GM23338 (cell line): ENCODE measurements at regions not wholly inside any gene's neighbourhood (a gene's known extent, or its start where the extent isn't known, plus 50 kb on each side); places are given as distances from the start of the nearest gene placed in this dataset.

Experiments
- ATAC-seq: fragments of 200-7000 bp; cut with Tn5 transposase; 3 replicates; pipeline ENCODE4 v1.9.1; 2020
- DNase-seq: peaks from one replicate; pipeline ENCODE4 v3.0.0-alpha.2; 2015; ENCODE audit warnings: low spot score
- H2AFZ ChIP-seq: fragments of 200-600 bp; sonication (generic); 2 replicates; pipeline ENCODE4 v1.8.0; 2016; ENCODE audit warnings: antibody characterized with exemption, mild to moderate bottlenecking, moderate library complexity
- H3F3A ChIP-seq: fragments of 200-600 bp; sonication (generic); replicated peaks from 2 replicates; pipeline ENCODE4 v1.8.0; 2017; ENCODE audit warnings: antibody characterized with exemption, mixed run types, low read depth
- H3K27ac ChIP-seq: fragments of 200-600 bp; sonication (generic); 2 replicates; pipeline ENCODE4 v1.6.1; 2016; ENCODE audit warnings: low read depth
- H3K27me3 ChIP-seq: fragments of 200-600 bp; sonication (generic); 2 replicates; pipeline ENCODE4 v1.8.0; 2016; ENCODE audit warnings: mild to moderate bottlenecking, mixed run types, moderate library complexity; ENCODE audit not compliant: insufficient read depth
- H3K36me3 ChIP-seq: fragments of 200-600 bp; sonication (generic); 2 replicates; pipeline ENCODE4 v1.8.0; 2016; ENCODE audit warnings: mild to moderate bottlenecking; ENCODE audit not compliant: insufficient read depth
- H3K4me1 ChIP-seq: fragments of 200-600 bp; sonication (generic); 2 replicates; pipeline ENCODE4 v1.8.0; 2016; ENCODE audit warnings: mild to moderate bottlenecking, moderate library complexity; ENCODE audit not compliant: insufficient read depth
- H3K4me2 ChIP-seq: fragments of 200-600 bp; sonication (generic); 2 replicates; pipeline ENCODE4 v1.7.1; 2017; ENCODE audit warnings: mixed run types
- H3K4me3 ChIP-seq: fragments of 200-600 bp; sonication (generic); 2 replicates; pipeline ENCODE4 v1.6.1; 2016; ENCODE audit warnings: mixed run types
- H3K79me2 ChIP-seq: fragments of 200-600 bp; sonication (generic); replicated peaks from 2 replicates; pipeline ENCODE4 v1.8.0; 2017; ENCODE audit warnings: mild to moderate bottlenecking; ENCODE audit not compliant: insufficient read depth
- H3K9me2 ChIP-seq: fragments of 200-600 bp; sonication (generic); 2 replicates; pipeline ENCODE4 v1.8.0; 2017; ENCODE audit not compliant: insufficient read depth
- H4K20me1 ChIP-seq: fragments of 200-600 bp; sonication (generic); replicated peaks from 2 replicates; pipeline ENCODE4 v1.8.0; 2017; ENCODE audit warnings: mild to moderate bottlenecking; ENCODE audit not compliant: insufficient read depth
- H3K27ac Mint-ChIP-seq: 2 replicates; pipeline ENCODE4 v1.8.0; 2020; ENCODE audit warnings: inconsistent platforms, mild to moderate bottlenecking, moderate library complexity, mixed read lengths
- H3K27me3 Mint-ChIP-seq: 3 replicates; pipeline ENCODE4 v1.8.0; 2022; ENCODE audit warnings: low read depth, mild to moderate bottlenecking, moderate library complexity, mixed read lengths, inconsistent platforms; ENCODE audit not compliant: insufficient read depth, poor library complexity
- H3K36me3 Mint-ChIP-seq: 3 replicates; pipeline ENCODE4 v1.8.0; 2021; ENCODE audit warnings: low read depth, mild to moderate bottlenecking, inconsistent platforms, moderate library complexity, mixed read lengths
- H3K4me1 Mint-ChIP-seq: 3 replicates; pipeline ENCODE4 v1.8.0; 2020; ENCODE audit warnings: mild to moderate bottlenecking, inconsistent platforms, mixed read lengths
- H3K4me3 Mint-ChIP-seq: 3 replicates; pipeline ENCODE4 v1.8.0; 2021; ENCODE audit warnings: moderate library complexity, mild to moderate bottlenecking, inconsistent platforms, mixed read lengths
- H3K9me3 Mint-ChIP-seq: 3 replicates; pipeline ENCODE4 v1.8.0; 2020; ENCODE audit warnings: moderate library complexity, mild to moderate bottlenecking, inconsistent platforms, mixed read lengths
- CREB1 ChIP-seq: fragments of 250-450 bp; sonication (Bioruptor Pico); IDR thresholded peaks from 2 replicates; pipeline ENCODE4 v1.5.0; 2020; ENCODE audit warnings: low read depth, mild to moderate bottlenecking, moderate library complexity
- EZH2 ChIP-seq: fragments of 200-600 bp; sonication (generic); IDR thresholded peaks from one replicate; pipeline ENCODE4 v1.8.0; 2017; ENCODE audit warnings: antibody characterized with exemption, mild to moderate bottlenecking, low read depth; ENCODE audit not compliant: unreplicated experiment
- EZH2phosphoT487 ChIP-seq: fragments of 200-600 bp; sonication (generic); IDR thresholded peaks from one replicate; pipeline ENCODE4 v1.8.1; 2018; ENCODE audit warnings: antibody characterized with exemption; ENCODE audit not compliant: unreplicated experiment
- JUNB ChIP-seq: IDR thresholded peaks from one replicate; pipeline ENCODE4 v1.6.1; 2016; ENCODE audit warnings: antibody characterized with exemption; ENCODE audit not compliant: unreplicated experiment
- NANOG ChIP-seq: IDR thresholded peaks from 2 replicates; pipeline ENCODE4 v1.6.1; 2016; ENCODE audit warnings: antibody characterized with exemption, borderline replicate concordance
- ZNF114 ChIP-seq: fragments of 250-450 bp; sonication (Bioruptor Pico); IDR thresholded peaks from 2 replicates; pipeline ENCODE4 v1.5.0; 2020; ENCODE audit warnings: mild to moderate bottlenecking, moderate library complexity
- ZNF331 ChIP-seq: fragments of 250-450 bp; sonication (Bioruptor Pico); IDR thresholded peaks from 2 replicates; pipeline ENCODE4 v1.5.0; 2020; ENCODE audit warnings: low read depth, mild to moderate bottlenecking, moderate library complexity
- TF ChIP-seq, protein P1 (sequence below), 2 experiments: fragments of 200-600 bp in 1 of 2; sonication (generic) in 1 of 2; conservative IDR thresholded peaks; 2 replicates each; pipeline versions ENCODE4 v1.5.1 to v1.6.1; 2016 to 2017; ENCODE audit warnings: antibody characterized with exemption in 2 of 2, low read depth in 2 of 2, mild to moderate bottlenecking in 2 of 2, moderate library complexity in 1 of 2
- TF ChIP-seq, protein P2 (sequence below): fragments of 250-450 bp; sonication (Bioruptor Pico); IDR thresholded peaks from 2 replicates; pipeline ENCODE4 v1.5.0; 2020; ENCODE audit warnings: mild to moderate bottlenecking, moderate library complexity

DNA sequence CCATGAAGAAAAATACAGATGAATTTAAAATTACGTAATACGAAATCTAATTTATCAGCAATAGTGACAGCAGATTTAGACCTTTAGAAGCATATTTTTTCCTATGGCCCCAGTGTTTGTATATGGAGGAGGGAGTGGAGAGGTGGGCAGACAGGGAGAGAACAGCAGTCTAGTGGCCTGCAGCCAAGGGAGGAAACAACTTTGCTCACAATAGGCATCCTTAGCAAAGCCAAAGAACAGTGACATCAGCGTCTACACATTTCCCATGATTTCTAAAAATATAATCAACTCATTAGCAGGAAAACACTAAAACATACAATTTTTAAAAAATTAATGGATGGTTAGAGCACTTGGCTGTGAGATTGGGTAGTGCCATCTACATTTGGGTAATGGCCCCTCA lies 622.6 kb upstream of the ATP2B1 start:
- H3K27ac Mint-ChIP-seq: no peak overlapping the region
- no peaks in the 10 kb centered on the region for H3K36me3 Mint-ChIP-seq
- TF ChIP-seq, protein P1, sequence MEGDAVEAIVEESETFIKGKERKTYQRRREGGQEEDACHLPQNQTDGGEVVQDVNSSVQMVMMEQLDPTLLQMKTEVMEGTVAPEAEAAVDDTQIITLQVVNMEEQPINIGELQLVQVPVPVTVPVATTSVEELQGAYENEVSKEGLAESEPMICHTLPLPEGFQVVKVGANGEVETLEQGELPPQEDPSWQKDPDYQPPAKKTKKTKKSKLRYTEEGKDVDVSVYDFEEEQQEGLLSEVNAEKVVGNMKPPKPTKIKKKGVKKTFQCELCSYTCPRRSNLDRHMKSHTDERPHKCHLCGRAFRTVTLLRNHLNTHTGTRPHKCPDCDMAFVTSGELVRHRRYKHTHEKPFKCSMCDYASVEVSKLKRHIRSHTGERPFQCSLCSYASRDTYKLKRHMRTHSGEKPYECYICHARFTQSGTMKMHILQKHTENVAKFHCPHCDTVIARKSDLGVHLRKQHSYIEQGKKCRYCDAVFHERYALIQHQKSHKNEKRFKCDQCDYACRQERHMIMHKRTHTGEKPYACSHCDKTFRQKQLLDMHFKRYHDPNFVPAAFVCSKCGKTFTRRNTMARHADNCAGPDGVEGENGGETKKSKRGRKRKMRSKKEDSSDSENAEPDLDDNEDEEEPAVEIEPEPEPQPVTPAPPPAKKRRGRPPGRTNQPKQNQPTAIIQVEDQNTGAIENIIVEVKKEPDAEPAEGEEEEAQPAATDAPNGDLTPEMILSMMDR (conservative IDR thresholded peaks at IDR 0.05; ENCODE audit: low read depth in 2 of 2): no peak
- Histone ChIP-seq H3K4me3 (no peak overlapping the region), H3K4me2 (no peak overlapping the region), H3K36me3 (no peaks in the 10 kb centered on the region), H3K9me2 (no peaks in the 10 kb centered on the region; the same call in 1 of the 2 replicates), H3K27me3 (peaks cover 7% of the 10 kb centered on the region), H2AFZ (no peak overlapping the region), H4K20me1 (no peaks in the 10 kb centered on the region), H3K27ac (no peak overlapping the region), H3F3A (no peaks in the 10 kb centered on the region), H3K4me1 (no peaks in the 10 kb centered on the region), H3K79me2 (no peaks in the 10 kb centered on the region)
- ATAC-seq (no peak), DNase-seq (no peak)
- H3K4me1 Mint-ChIP-seq: peaks cover 1% of the 10 kb centered on the region
- no peaks in the 10 kb centered on the region for H3K27me3 Mint-ChIP-seq
- H3K4me3 Mint-ChIP-seq: no peak overlapping the region
- no peaks in the 10 kb centered on the region for H3K9me3 Mint-ChIP-seq

DNA sequence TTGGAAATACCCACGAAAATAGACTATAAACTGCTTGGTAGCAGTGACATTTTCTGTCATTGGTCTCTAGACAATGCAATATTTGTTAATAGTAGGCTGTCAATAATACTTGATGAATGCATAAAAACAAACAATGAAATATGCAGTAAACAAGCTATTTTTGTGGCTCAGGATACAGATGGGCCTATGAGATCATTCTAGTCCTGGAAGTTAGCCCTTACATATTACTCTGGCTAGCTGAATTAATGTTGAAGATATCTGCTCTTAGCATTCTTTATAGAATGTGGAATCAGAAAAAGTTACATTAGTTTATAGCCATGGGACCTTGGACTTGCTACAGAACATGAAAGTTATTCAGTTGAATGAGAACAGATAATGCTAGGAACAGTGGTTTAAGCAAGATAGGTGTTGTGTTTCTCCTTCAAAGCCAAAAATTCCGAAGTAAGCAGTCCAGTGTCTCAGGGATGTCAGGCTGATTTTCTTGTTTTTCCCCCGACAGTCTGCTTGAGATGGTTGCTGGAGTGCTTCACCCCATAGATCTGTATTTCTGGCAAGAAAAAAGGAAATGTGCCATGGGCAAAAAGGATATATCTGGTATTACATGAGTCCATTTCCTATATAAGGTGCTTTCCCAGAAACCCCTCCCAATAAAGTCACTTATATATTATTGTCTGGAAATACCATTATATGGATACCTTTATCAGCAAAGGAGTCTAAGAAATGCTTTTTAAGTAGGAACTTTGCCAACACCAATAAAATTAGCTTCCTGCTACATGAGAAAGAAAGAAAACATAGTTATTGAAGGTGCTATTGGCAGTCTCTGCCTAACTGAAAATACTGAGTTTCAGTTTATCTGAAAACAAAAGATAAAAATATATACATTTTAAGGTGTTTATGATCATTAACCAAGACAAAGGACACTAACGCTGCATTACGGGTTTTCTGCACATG lies 619.4 kb upstream of the ATP2B1 start:
- no peaks in the 10 kb centered on the region for H3K27me3 ChIP-seq
- H3K4me1 ChIP-seq: no peaks in the 10 kb centered on the region
- no peaks in the 10 kb centered on the region for H3F3A ChIP-seq
- H3K4me3 ChIP-seq: no peak overlapping the region
- TF ChIP-seq, protein P1 (conservative IDR thresholded peaks at IDR 0.05; ENCODE audit: low read depth in 2 of 2): no peak
- TF ChIP-seq NANOG (no peak), ZNF331 (CRISPR knock-in tag) (no peak), EZH2 (no peak), EZH2phosphoT487 (no peak), ZNF114 (CRISPR knock-in tag) (no peak), JUNB (no peak), CREB1 (CRISPR knock-in tag) (no peak)
- TF ChIP-seq, protein P2, sequence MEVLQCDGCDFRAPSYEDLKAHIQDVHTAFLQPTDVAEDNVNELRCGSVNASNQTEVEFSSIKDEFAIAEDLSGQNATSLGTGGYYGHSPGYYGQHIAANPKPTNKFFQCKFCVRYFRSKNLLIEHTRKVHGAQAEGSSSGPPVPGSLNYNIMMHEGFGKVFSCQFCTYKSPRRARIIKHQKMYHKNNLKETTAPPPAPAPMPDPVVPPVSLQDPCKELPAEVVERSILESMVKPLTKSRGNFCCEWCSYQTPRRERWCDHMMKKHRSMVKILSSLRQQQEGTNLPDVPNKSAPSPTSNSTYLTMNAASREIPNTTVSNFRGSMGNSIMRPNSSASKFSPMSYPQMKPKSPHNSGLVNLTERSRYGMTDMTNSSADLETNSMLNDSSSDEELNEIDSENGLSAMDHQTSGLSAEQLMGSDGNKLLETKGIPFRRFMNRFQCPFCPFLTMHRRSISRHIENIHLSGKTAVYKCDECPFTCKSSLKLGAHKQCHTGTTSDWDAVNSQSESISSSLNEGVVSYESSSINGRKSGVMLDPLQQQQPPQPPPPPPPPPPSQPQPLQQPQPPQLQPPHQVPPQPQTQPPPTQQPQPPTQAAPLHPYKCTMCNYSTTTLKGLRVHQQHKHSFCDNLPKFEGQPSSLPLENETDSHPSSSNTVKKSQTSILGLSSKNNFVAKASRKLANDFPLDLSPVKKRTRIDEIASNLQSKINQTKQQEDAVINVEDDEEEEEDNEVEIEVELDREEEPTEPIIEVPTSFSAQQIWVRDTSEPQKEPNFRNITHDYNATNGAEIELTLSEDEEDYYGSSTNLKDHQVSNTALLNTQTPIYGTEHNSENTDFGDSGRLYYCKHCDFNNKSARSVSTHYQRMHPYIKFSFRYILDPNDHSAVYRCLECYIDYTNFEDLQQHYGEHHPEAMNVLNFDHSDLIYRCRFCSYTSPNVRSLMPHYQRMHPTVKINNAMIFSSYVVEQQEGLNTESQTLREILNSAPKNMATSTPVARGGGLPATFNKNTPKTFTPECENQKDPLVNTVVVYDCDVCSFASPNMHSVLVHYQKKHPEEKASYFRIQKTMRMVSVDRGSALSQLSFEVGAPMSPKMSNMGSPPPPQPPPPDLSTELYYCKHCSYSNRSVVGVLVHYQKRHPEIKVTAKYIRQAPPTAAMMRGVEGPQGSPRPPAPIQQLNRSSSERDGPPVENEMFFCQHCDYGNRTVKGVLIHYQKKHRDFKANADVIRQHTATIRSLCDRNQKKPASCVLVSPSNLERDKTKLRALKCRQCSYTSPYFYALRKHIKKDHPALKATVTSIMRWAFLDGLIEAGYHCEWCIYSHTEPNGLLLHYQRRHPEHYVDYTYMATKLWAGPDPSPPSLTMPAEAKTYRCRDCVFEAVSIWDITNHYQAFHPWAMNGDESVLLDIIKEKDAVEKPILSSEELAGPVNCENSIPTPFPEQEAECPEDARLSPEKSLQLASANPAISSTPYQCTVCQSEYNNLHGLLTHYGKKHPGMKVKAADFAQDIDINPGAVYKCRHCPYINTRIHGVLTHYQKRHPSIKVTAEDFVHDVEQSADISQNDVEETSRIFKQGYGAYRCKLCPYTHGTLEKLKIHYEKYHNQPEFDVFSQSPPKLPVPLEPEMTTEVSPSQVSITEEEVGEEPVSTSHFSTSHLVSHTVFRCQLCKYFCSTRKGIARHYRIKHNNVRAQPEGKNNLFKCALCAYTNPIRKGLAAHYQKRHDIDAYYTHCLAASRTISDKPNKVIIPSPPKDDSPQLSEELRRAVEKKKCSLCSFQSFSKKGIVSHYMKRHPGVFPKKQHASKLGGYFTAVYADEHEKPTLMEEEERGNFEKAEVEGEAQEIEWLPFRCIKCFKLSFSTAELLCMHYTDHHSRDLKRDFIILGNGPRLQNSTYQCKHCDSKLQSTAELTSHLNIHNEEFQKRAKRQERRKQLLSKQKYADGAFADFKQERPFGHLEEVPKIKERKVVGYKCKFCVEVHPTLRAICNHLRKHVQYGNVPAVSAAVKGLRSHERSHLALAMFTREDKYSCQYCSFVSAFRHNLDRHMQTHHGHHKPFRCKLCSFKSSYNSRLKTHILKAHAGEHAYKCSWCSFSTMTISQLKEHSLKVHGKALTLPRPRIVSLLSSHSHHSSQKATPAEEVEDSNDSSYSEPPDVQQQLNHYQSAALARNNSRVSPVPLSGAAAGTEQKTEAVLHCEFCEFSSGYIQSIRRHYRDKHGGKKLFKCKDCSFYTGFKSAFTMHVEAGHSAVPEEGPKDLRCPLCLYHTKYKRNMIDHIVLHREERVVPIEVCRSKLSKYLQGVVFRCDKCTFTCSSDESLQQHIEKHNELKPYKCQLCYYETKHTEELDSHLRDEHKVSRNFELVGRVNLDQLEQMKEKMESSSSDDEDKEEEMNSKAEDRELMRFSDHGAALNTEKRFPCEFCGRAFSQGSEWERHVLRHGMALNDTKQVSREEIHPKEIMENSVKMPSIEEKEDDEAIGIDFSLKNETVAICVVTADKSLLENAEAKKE: no peak
- no peak overlapping the region for H2AFZ ChIP-seq
- H3K4me2 ChIP-seq: no peak overlapping the region
- no peaks in the 10 kb centered on the region for H3K79me2 ChIP-seq
- no peak overlapping the region for H3K27ac Mint-ChIP-seq
- H3K9me2 ChIP-seq: no peaks in the 10 kb centered on the region
- H3K4me1 Mint-ChIP-seq: no peaks in the 10 kb centered on the region
- no peaks in the 10 kb centered on the region for H3K36me3 Mint-ChIP-seq
- no peaks in the 10 kb centered on the region for H4K20me1 ChIP-seq
- ATAC-seq: no peak
- H3K36me3 ChIP-seq: no peaks in the 10 kb centered on the region
- DNase-seq: no peak
- H3K9me3 Mint-ChIP-seq: no peaks in the 10 kb centered on the region
- H3K27ac ChIP-seq: no peak overlapping the region
- no peaks in the 10 kb centered on the region for H3K27me3 Mint-ChIP-seq
- H3K4me3 Mint-ChIP-seq: no peak overlapping the region
